GM19238 (cell line): ENCODE measurements at regions not wholly inside any gene's neighbourhood (a gene's known extent, or its start where the extent isn't known, plus 50 kb on each side); places are given as distances from the start of the nearest gene placed in this dataset.
"Not testable (repeated sequence)": the region's sequence is repeated elsewhere in the genome, so short reads cannot be mapped to it uniquely, and the experiment has no call there.

Source experiments
- DNase-seq: peaks from one replicate; pipeline ENCODE4 v3.0.0; 2011; ENCODE audit warnings: low spot score; ENCODE audit not compliant: insufficient read length

GRCh38 chr5:92889140-92889539, 691.9 kb downstream of the NR2F1-AS1 start:
- DNase-seq, result no peak

GRCh38 chr5:92887254-92887653, 693.8 kb downstream of the NR2F1-AS1 start:
- DNase-seq, result no peak

- DNase-seq, result no peak
Observed at GRCh38 chr5:92886751-92887150, 694.3 kb downstream of the NR2F1-AS1 start.

- DNase-seq, result no peak
Observed at GRCh38 chr5:92885950-92886349, 695.1 kb downstream of the NR2F1-AS1 start.

GRCh38 chr5:92884469-92884868, 696.5 kb downstream of the NR2F1-AS1 start:
- no peak for DNase-seq

- no peak for DNase-seq
Observed at GRCh38 chr5:92879806-92880543, 701.0 kb downstream of the NR2F1-AS1 start.

GRCh38 chr5:92874790-92875189, 706.2 kb downstream of the NR2F1-AS1 start:
- DNase-seq, result no peak

GRCh38 chr5:92868442-92868841, 712.6 kb downstream of the NR2F1-AS1 start:
- DNase-seq, result no peak

- DNase-seq, result no peak
Observed at GRCh38 chr5:92864591-92864990, 716.4 kb downstream of the NR2F1-AS1 start.

- DNase-seq, result no peak
Observed at GRCh38 chr5:92863666-92864065, 717.4 kb downstream of the NR2F1-AS1 start.

- no peak for DNase-seq
Observed at GRCh38 chr5:92861531-92862285, 719.3 kb downstream of the NR2F1-AS1 start.

GRCh38 chr5:92860061-92860460, 721.0 kb downstream of the NR2F1-AS1 start:
- no peak for DNase-seq

- no peak for DNase-seq
Observed at GRCh38 chr5:92852219-92852618, 728.8 kb downstream of the NR2F1-AS1 start.

- DNase-seq, result no peak
Observed at GRCh38 chr5:92850886-92851285, 730.1 kb downstream of the NR2F1-AS1 start.

- DNase-seq, result no peak
Observed at GRCh38 chr5:92849756-92850155, 731.3 kb downstream of the NR2F1-AS1 start.

- no peak for DNase-seq
Observed at GRCh38 chr5:92841604-92842155, 739.3 kb downstream of the NR2F1-AS1 start.

- no peak for DNase-seq
Observed at GRCh38 chr5:92838253-92838652, 742.8 kb downstream of the NR2F1-AS1 start.

- DNase-seq, result no peak
Observed at GRCh38 chr5:92836855-92837755, 743.9 kb downstream of the NR2F1-AS1 start.

GRCh38 chr5:92835712-92836111, 745.3 kb downstream of the NR2F1-AS1 start:
- no peak for DNase-seq

GRCh38 chr5:92823551-92823950, 757.5 kb downstream of the NR2F1-AS1 start:
- DNase-seq, result not testable (repeated sequence)

GRCh38 chr5:92822183-92822582, 758.8 kb downstream of the NR2F1-AS1 start:
- DNase-seq, result no peak
